ENCODE measurements at regions not wholly inside any gene's neighbourhood (a gene's known extent, or its start where the extent isn't known, plus 50 kb on each side); places are given as distances from the start of the nearest gene placed in this dataset.

DNA sequence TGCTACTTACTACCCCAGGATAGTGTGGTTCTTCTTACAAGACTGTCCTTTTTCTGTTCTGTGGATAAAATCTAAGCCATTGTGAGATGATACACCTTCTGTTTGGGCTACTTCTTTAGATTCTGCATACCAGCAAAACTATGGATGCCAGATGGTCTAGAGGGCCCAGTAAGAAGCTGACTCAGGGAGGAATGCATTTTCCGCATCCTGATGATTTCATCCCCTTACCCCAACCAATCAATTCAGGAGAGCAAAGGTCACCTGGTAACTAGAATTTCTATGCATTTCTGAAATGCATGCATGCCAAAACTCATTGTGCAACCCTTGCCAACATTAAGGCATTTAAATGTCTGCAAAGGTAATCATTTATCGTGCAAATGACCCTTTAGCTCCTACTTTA lies 285.7 kb upstream of the ZP4 start:
- ChIA-PET CTCF (ENCODE audit: low intra/inter-chr PET ratio) (no interaction called here), POLR2A (no interaction called here)
- intact Hi-C loops (cut with micrococcal nuclease) = no loop called here
- no peaks in the 10 kb centered on the region for H3K27me3 ChIP-seq (ENCODE audit: control insufficient read depth in 2 of 2, insufficient read depth in 2 of 2, low read length in 2 of 2)
- in situ Hi-C loops (cut with MboI) = no loop called here
- H3K27ac ChIP-seq (ENCODE audit: extremely low read depth, low read depth, low read length) = no peak overlapping the region
- no peak overlapping the region for H3K4me2 ChIP-seq (ENCODE audit: insufficient read depth, low read length)
- H4K20me1 ChIP-seq (replicated peaks; ENCODE audit: control insufficient read depth, insufficient read depth, low read length) = no peaks in the 10 kb centered on the region
- no peak overlapping the region for H3K9ac ChIP-seq (ENCODE audit: insufficient read depth in 1 of 2, low read depth in 2 of 2, low read length in 2 of 2)
- ATAC-seq (no peak), DNase-seq (ENCODE audit: extremely low read depth in 1 of 4, low spot score in 3 of 4) (no peak), FAIRE-seq (no peak)
- H3K9me3 ChIP-seq (replicated peaks; ENCODE audit: control insufficient read depth, insufficient read depth, low read depth, low read length) = 0 out of 2 replicates have a peak, but pooled peaks cover 3% of the 10 kb centered on the region
- no peak overlapping the region for H2AFZ ChIP-seq (ENCODE audit: low read depth, low read length)
- no peaks in the 10 kb centered on the region for H3K36me3 ChIP-seq (ENCODE audit: control insufficient read depth, insufficient read depth, low read length)
- H3K4me3 ChIP-seq = no peak overlapping the region
- H3K9me1 ChIP-seq (ENCODE audit: control insufficient read depth, insufficient read depth, low read length) = no peaks in the 10 kb centered on the region
- no peak for TF ChIP-seq ZNF717 (CRISPR knock-in tag; IDR thresholded peaks at IDR 0.05)
- TF ChIP-seq ZNF583 (CRISPR knock-in tag; IDR thresholded peaks at IDR 0.05) = no peak
- TF ChIP-seq YBX1 (IDR thresholded peaks at IDR 0.05) = no peak
- TF ChIP-seq TEAD2 (tag; IDR thresholded peaks at IDR 0.05) = no peak
- no peak for TF ChIP-seq ZNF23 (CRISPR knock-in tag; IDR thresholded peaks at IDR 0.05)
- no peak for TF ChIP-seq CEBPG (CRISPR knock-in tag; IDR thresholded peaks at IDR 0.05)
- TF ChIP-seq CEBPG (tag; conservative IDR thresholded peaks at IDR 0.05 in 1 of 2, IDR thresholded peaks at IDR 0.05 in 1 of 2) = no peak
- TF ChIP-seq, protein P1, sequence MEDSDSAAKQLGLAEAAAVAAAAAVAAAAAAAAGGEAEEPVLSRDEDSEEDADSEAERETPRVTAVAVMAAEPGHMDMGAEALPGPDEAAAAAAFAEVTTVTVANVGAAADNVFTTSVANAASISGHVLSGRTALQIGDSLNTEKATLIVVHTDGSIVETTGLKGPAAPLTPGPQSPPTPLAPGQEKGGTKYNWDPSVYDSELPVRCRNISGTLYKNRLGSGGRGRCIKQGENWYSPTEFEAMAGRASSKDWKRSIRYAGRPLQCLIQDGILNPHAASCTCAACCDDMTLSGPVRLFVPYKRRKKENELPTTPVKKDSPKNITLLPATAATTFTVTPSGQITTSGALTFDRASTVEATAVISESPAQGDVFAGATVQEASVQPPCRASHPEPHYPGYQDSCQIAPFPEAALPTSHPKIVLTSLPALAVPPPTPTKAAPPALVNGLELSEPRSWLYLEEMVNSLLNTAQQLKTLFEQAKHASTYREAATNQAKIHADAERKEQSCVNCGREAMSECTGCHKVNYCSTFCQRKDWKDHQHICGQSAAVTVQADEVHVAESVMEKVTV (CRISPR knock-in tag; IDR thresholded peaks at IDR 0.05) = no peak
- H3K4me1 ChIP-seq (replicated peaks in 1 of 2; ENCODE audit: control insufficient read depth in 2 of 2, insufficient read depth in 2 of 2, low read length in 2 of 2) = no peaks in the 10 kb centered on the region
- no TSS peak for BruUV-seq (replicated peaks)
- whole genome bisulfite sequencing (ENCODE audit: insufficient coverage, low coverage, missing lambda C conversion rate) = 0% methylated on average over 2 of the region's 2 CpGs
- H3K79me2 ChIP-seq (ENCODE audit: control insufficient read depth, insufficient read depth, low read length) = no peaks in the 10 kb centered on the region

Measured in K562 (cell line).